GM12873 (cell line): ENCODE measurements at regions not wholly inside any gene's neighbourhood (a gene's known extent, or its start where the extent isn't known, plus 50 kb on each side); places are given as distances from the start of the nearest gene placed in this dataset.

Experiments
- CTCF ChIP-seq: IDR thresholded peaks from 2 replicates; pipeline ENCODE4 v1.5.1; 2012; ENCODE audit warnings: low read depth, mild to moderate bottlenecking, moderate library complexity, low read length, control low read depth; ENCODE audit not compliant: insufficient read depth; ENCODE audit errors: missing control alignments

GRCh38 chr17:83174362-83175118 is 95.1 kb downstream of the METRNL start:
- peak; percentile 14 for TF ChIP-seq CTCF

- TF ChIP-seq CTCF: no peak
Observed at GRCh38 chr17:83175119-83175821, 95.9 kb downstream of the METRNL start.

- no peak for TF ChIP-seq CTCF
Observed at GRCh38 chr17:83175822-83176622, 96.6 kb downstream of the METRNL start.

- no peak for TF ChIP-seq CTCF
Observed at GRCh38 chr17:83176623-83177583, 97.5 kb downstream of the METRNL start.

DNA sequence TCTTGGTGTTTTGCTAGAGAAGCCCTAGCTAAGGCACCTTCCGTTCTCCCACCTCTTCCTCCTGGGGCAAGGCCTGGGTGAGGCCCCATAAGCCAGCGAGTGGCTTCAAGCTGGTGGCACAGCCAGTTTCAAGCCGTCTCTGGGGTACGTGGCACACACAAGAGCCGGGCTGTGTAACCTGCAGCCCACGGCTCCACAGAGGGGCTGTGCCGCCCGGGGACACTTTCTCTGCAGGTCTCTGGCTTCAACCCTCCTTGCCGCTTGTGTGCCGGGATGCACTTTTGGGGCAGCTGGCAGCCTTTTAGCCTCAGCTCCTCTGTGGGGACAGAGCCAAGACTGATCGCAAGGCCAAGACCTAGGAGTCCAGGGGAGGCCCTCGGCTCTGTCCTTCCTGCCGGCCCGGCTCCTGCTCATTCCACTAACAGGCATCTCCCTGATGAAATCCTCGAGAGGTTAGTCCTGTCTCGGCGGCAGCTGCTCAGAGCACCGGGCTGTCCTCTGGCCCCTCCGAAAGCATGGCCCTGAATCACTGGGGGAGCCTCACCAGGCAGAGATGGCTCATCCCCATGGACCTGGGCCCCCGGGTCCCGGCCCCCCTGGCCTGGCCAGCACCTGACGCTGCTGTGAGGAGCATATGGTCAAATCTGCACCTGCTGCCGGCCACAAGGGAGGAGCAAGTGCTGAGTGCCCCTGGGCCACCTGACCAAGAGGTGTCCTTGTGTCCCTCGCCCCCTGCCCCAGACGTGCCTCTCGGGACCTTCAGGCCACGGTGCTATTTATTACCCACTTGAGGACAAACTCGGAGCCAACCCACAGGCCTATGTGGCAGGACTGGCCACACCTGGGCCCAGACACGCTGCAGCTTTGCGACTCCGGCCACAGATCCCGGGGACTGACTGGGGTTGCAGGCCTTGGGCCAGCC is 98.5 kb downstream of the METRNL start:
- no peak for TF ChIP-seq CTCF
